Stimulated activated CD8-positive, alpha-beta memory T cell treated with anti-CD3 and anti-CD28 coated beads, Interleukin-15, amount 100 ng/mL, for 24 hours (primary cell): ENCODE measurements at regions not wholly inside any gene's neighbourhood (a gene's known extent, or its start where the extent isn't known, plus 50 kb on each side); places are given as distances from the start of the nearest gene placed in this dataset.
"Not testable (repeated sequence)": the region's sequence is repeated elsewhere in the genome, so short reads cannot be mapped to it uniquely, and the experiment has no call there.

Experiments
- DNase-seq: peaks from one replicate; pipeline ENCODE4 v3.0.0-alpha.2; 2020; ENCODE audit warnings: low read depth

- not testable (repeated sequence) for DNase-seq
Observed at GRCh38 chr1:166695834-166696233, 143.4 kb upstream of the POGK start.

- DNase-seq: no peak
Observed at GRCh38 chr1:166698771-166699170, 140.5 kb upstream of the POGK start.

- DNase-seq: no peak
Observed at GRCh38 chr1:166699613-166700012, 139.7 kb upstream of the POGK start.

- no peak for DNase-seq
Observed at GRCh38 chr1:166700696-166701095, 138.6 kb upstream of the POGK start.

GRCh38 chr1:166701603-166702100 is 137.6 kb upstream of the POGK start:
- no peak for DNase-seq

GRCh38 chr1:166703141-166703540 is 136.1 kb upstream of the POGK start:
- no peak for DNase-seq

GRCh38 chr1:166703726-166704462 is 135.4 kb upstream of the POGK start:
- no peak for DNase-seq

GRCh38 chr1:166705376-166706289 is 133.6 kb upstream of the POGK start:
- no peak for DNase-seq

- DNase-seq: no peak
Observed at GRCh38 chr1:166716620-166717019, 122.7 kb upstream of the POGK start.

GRCh38 chr1:166721145-166721544 is 118.1 kb upstream of the POGK start:
- no peak for DNase-seq

- DNase-seq: no peak
Observed at GRCh38 chr1:166730299-166730888, 108.9 kb upstream of the POGK start.

- no peak for DNase-seq
Observed at GRCh38 chr1:166738140-166738539, 101.1 kb upstream of the POGK start.

GRCh38 chr1:166738873-166739272 is 100.4 kb upstream of the POGK start:
- DNase-seq: no peak

- DNase-seq: no peak
Observed at GRCh38 chr1:166740668-166741276, 98.5 kb upstream of the POGK start.

- DNase-seq: no peak
Observed at GRCh38 chr1:166763318-166763717, 76.0 kb upstream of the POGK start.

- no peak for DNase-seq
Observed at GRCh38 chr1:166766942-166767341, 72.3 kb upstream of the POGK start.

- not testable (repeated sequence) for DNase-seq
Observed at GRCh38 chr1:166784646-166785045, 54.6 kb upstream of the POGK start.

GRCh38 chr1:166785987-166786386 is 53.3 kb upstream of the POGK start:
- DNase-seq: no peak

- DNase-seq: no peak
Observed at GRCh38 chr1:166789286-166789685, 50.0 kb upstream of the POGK start.
